Heart left ventricle (tissue), 13 donors: ENCODE measurements at regions not wholly inside any gene's neighbourhood (a gene's known extent, or its start where the extent isn't known, plus 50 kb on each side); places are given as distances from the start of the nearest gene placed in this dataset.

Experiments used
- POLR2A ChIP-seq, 2 donors: fragments of 450-650 bp; IDR thresholded peaks; one replicate each; pipeline ENCODE4 v1.6.1; 2017; ENCODE audit warnings: antibody characterized with exemption in 2 of 2, mild to moderate bottlenecking in 2 of 2, moderate library complexity in 2 of 2
- TF ChIP-seq, protein P1 (sequence below), 12 donors: fragments of 200-600 bp; sonication (generic) in 4 of 12; IDR thresholded peaks; one replicate each; pipeline versions ENCODE4 v1.5.0 to v1.8.0; 2018 to 2022; ENCODE audit warnings: antibody characterized with exemption in 12 of 12, mild to moderate bottlenecking in 5 of 12
- donor health status: ischemic (EF 13 %, LVEDD 7.1; RV severe dilation, severe dysfunction).
- donor health status: DM: no; HTN: yes; CAD: no.
- donor health status: DM: no; HTN: no; CAD: no.
- donor health status: ischemic (EF 25% LVEDD 6.9; RV normal size, moderate dysfunction).
- donor health status: ischemic (EF 25% LVEDD 5.7; RV mildly dilated, moderate dysfunction).
- donor health status: ischemic (EF 35%, LVEDD 5.7; RV mildly dilated, moderate dysfunction).
- donor health status: nonischemic (EF 11% LVEDD 7.7; RV severe dilation, severe dysfunction).
- donor health status: DM: yes; HTN: yes; CAD: no.
- donor health status: PGD.
- donor health status: ischemic (EF 29% LVEDD 5.4; RV normal size, mild dysfunction).
- donor health status: nonischemic (EF 23%, LVEDD 6.1; RV moderate dilation, normal function).

DNA sequence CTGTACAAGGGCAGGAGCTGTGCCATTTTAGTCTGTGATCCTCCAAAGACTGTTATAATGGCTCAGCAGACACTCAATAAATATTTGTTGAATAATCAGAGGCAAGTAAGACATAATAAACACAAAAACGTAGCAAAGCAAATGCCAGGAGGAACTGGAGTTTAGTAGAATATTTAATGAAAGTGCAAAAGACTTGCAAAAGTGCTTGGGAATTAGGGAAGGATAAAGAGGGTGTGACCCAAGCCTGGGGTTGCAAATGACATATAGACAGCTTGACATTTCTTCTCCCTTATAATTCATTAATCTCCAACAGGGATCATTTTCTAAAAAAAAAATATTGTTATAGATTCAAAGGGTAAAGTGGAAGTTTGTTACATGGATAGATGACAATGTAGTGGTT lies 212.7 kb upstream of the PGR start:
- TF ChIP-seq, protein P1, sequence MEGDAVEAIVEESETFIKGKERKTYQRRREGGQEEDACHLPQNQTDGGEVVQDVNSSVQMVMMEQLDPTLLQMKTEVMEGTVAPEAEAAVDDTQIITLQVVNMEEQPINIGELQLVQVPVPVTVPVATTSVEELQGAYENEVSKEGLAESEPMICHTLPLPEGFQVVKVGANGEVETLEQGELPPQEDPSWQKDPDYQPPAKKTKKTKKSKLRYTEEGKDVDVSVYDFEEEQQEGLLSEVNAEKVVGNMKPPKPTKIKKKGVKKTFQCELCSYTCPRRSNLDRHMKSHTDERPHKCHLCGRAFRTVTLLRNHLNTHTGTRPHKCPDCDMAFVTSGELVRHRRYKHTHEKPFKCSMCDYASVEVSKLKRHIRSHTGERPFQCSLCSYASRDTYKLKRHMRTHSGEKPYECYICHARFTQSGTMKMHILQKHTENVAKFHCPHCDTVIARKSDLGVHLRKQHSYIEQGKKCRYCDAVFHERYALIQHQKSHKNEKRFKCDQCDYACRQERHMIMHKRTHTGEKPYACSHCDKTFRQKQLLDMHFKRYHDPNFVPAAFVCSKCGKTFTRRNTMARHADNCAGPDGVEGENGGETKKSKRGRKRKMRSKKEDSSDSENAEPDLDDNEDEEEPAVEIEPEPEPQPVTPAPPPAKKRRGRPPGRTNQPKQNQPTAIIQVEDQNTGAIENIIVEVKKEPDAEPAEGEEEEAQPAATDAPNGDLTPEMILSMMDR (IDR thresholded peaks at IDR 0.05) = no peak
- TF ChIP-seq POLR2A (IDR thresholded peaks at IDR 0.05) = no peak
